ENCODE measurements at regions not wholly inside any gene's neighbourhood (a gene's known extent, or its start where the extent isn't known, plus 50 kb on each side); places are given as distances from the start of the nearest gene placed in this dataset.

DNA sequence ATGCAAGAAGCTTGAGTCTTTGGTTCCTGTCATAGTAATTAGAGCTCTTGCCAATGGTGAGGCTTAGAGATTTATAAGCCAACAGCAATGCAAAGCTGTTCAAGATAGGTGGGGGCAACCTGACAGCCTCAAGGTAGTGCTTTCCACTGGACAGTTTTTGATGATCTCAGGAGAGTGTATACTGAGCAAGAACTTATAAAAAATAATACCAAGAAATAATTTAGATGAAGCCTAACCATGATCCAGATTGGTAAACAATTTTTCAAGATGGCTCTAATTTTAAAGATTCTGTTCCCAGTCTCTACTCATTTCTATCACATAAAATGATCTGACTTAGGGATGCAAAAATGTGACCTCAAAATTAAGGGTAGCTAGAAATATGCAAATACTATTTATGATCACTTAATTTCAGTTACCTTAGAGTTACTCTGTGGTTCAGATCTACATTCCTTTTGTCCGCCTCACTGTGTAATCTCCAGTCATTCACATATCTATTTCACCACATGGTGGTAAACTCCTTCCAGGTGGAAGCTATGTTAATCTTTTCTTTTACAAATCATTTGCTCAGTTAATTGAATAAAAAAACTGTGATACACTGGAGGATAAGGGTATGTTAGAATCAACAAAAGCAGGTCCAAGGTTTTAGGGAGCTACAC, 1228.0 kb upstream of the C9orf72 start:
- no peak for TF ChIP-seq POLR2AphosphoS5 (IDR thresholded peaks at IDR 0.05; ENCODE audit: control insufficient read depth, insufficient read depth, low read depth, low read length)
- TF ChIP-seq CBX8 (IDR thresholded peaks at IDR 0.05; ENCODE audit: borderline replicate concordance, extremely low read depth, low read depth, low read length, poor library complexity, severe bottlenecking), result no peak
- TF ChIP-seq MYC (IDR thresholded peaks at IDR 0.05; ENCODE audit: low read depth, low read length), result no peak
- TF ChIP-seq MYC (CRISPR knock-in tag; IDR thresholded peaks at IDR 0.05; ENCODE audit: borderline replicate concordance, low read depth), result no peak

Measured in K562 (cell line).